Fibroblast of mammary gland (primary cell): ENCODE measurements at regions not wholly inside any gene's neighbourhood (a gene's known extent, or its start where the extent isn't known, plus 50 kb on each side); places are given as distances from the start of the nearest gene placed in this dataset.

Source experiments
- DNase-seq: peaks from one replicate; pipeline ENCODE4 v3.0.0-alpha.2; 2010; ENCODE audit warnings: low read depth
- H3K4me3 ChIP-seq: 2 replicates; pipeline ENCODE4 v1.5.1; 2011; ENCODE audit warnings: low read depth, mild to moderate bottlenecking, low read length, moderate library complexity; ENCODE audit not compliant: control insufficient read depth
- CTCF ChIP-seq: conservative IDR thresholded peaks from 2 replicates; pipeline ENCODE4 v1.5.1; 2011; ENCODE audit warnings: low read depth, low read length, inconsistent platforms; ENCODE audit not compliant: control insufficient read depth, insufficient read depth

- DNase-seq = no peak
Observed at GRCh38 chr5:5983261-5983980, 394.9 kb downstream of the MED10 start.

DNA sequence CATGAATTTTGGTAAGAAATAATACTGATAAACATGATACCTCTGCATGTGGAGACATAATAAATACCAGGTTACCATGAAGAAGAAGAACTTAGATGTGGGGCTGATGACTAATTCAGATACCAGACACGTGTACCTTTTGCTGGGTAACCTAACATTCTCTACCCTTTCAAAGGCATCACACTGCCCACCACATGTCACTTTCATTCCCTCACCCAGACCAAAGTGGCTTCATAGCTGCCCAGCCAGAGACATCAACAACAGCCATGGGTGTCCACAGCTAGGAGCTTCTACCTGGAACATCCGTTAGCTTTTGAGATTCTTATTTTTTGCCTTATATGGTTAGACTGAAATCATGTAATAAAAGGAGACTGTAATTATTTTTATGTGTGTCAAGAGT lies 396.8 kb downstream of the MED10 start:
- no peak for TF ChIP-seq CTCF
- H3K4me3 ChIP-seq = no peak overlapping the region
- DNase-seq = no peak

More at GRCh38 chr5:5983261-5983980, 394.9 kb downstream of the MED10 start:
- no peak for TF ChIP-seq CTCF
- no peak overlapping the region for H3K4me3 ChIP-seq

DNA sequence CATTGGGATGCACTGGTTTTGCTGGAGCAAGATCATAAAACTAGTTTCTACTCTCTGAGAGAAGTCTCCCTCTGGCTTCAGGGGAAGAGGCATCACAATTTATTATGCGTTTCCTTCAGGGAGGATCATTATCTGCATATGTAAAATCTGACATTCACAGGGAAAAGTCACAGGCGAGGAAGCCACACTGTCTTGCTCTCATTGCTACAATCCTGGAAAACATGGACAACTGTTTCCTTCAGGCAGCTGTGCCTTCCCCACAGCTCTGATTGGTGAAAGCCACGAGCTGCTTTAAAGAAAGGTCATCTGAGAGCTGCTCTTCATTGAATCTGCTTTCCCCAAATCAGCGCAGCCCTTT lies 397.8 kb downstream of the MED10 start:
- H3K4me3 ChIP-seq = no peak overlapping the region
- no peak for DNase-seq
- TF ChIP-seq CTCF = no peak

- no peak for TF ChIP-seq CTCF
- DNase-seq = peak; percentile 58
- no peak overlapping the region for H3K4me3 ChIP-seq
Observed at GRCh38 chr5:5979761-5980537, 398.4 kb downstream of the MED10 start.

GRCh38 chr5:5979377-5979760 lies 399.0 kb downstream of the MED10 start:
- DNase-seq = peak; percentile 87
- TF ChIP-seq CTCF = peak; percentile 3
- no peak overlapping the region for H3K4me3 ChIP-seq

GRCh38 chr5:5978501-5979376 lies 399.6 kb downstream of the MED10 start:
- no peak for DNase-seq
- H3K4me3 ChIP-seq = no peak overlapping the region
- TF ChIP-seq CTCF = no peak
